Parathyroid adenoma (tissue), 2 donors: ENCODE measurements at regions not wholly inside any gene's neighbourhood (a gene's known extent, or its start where the extent isn't known, plus 50 kb on each side); places are given as distances from the start of the nearest gene placed in this dataset.

Source experiments
- H2AFZ ChIP-seq: fragments of 300-600 bp; sonication (generic); one replicate; pipeline ENCODE4 v1.7.0; 2017; ENCODE audit warnings: antibody characterized with exemption, mild to moderate bottlenecking
- H3K27ac ChIP-seq: fragments of 300-600 bp; sonication (generic); one replicate; pipeline ENCODE4 v1.7.0; 2017
- H3K27me3 ChIP-seq: fragments of 300-600 bp; sonication (generic); one replicate; pipeline ENCODE4 v1.7.0; 2017; ENCODE audit warnings: low read length; ENCODE audit not compliant: control insufficient read depth, insufficient read depth
- H3K36me3 ChIP-seq: fragments of 300-600 bp; sonication (generic); one replicate; pipeline ENCODE4 v1.7.0; 2017; ENCODE audit warnings: low read length; ENCODE audit not compliant: control insufficient read depth, insufficient read depth
- H3K4me1 ChIP-seq: fragments of 300-600 bp; sonication (generic); one replicate; pipeline ENCODE4 v1.7.0; 2017; ENCODE audit warnings: control low read depth
- H3K4me2 ChIP-seq: fragments of 300-600 bp; sonication (generic); one replicate; pipeline ENCODE4 v1.7.0; 2017; ENCODE audit warnings: low read length
- H3K4me3 ChIP-seq: fragments of 300-600 bp; sonication (generic); one replicate; pipeline ENCODE4 v1.7.0; 2017; ENCODE audit warnings: low read depth, low read length
- H3K79me2 ChIP-seq: fragments of 300-600 bp; sonication (generic); one replicate; pipeline ENCODE4 v1.7.0; 2017; ENCODE audit warnings: control low read depth
- H3K9ac ChIP-seq: fragments of 300-600 bp; sonication (generic); one replicate; pipeline ENCODE4 v1.7.0; 2017; ENCODE audit warnings: mild to moderate bottlenecking
- H3K9me3 ChIP-seq: fragments of 300-600 bp; sonication (generic); one replicate; pipeline ENCODE4 v1.7.0; 2017; ENCODE audit warnings: low read length; ENCODE audit not compliant: control insufficient read depth
- CTCF ChIP-seq: fragments of 300-600 bp; sonication (generic); IDR thresholded peaks from one replicate; pipeline ENCODE4 v1.7.0; 2017; ENCODE audit warnings: antibody characterized with exemption, mild to moderate bottlenecking
- donor health status: primary hyperparathyroidism.

- no peaks in the 10 kb centered on the region for H3K36me3 ChIP-seq
- no peak overlapping the region for H3K4me2 ChIP-seq
- no peak overlapping the region for H3K27ac ChIP-seq
- no peak overlapping the region for H3K4me3 ChIP-seq
- TF ChIP-seq CTCF, result no peak
- no peak overlapping the region for H3K9ac ChIP-seq
- H3K27me3 ChIP-seq, result no peaks in the 10 kb centered on the region
- H3K9me3 ChIP-seq, result no peaks in the 10 kb centered on the region
- no peaks in the 10 kb centered on the region for H3K4me1 ChIP-seq
- H3K79me2 ChIP-seq, result no peaks in the 10 kb centered on the region
- H2AFZ ChIP-seq, result no peak overlapping the region
These were observed 205.1 kb downstream of the RND3 start for GRCh38 chr2:150282357-150282756.

GRCh38 chr2:150280231-150280630, 207.2 kb downstream of the RND3 start:
- Histone ChIP-seq H3K4me1 (no peaks in the 10 kb centered on the region), H3K27me3 (no peaks in the 10 kb centered on the region), H3K4me2 (no peak overlapping the region), H2AFZ (no peak overlapping the region), H3K79me2 (no peaks in the 10 kb centered on the region), H3K4me3 (no peak overlapping the region), H3K27ac (no peak overlapping the region), H3K9me3 (no peaks in the 10 kb centered on the region), H3K36me3 (no peaks in the 10 kb centered on the region), H3K9ac (no peak overlapping the region)
- TF ChIP-seq CTCF, result no peak

- Histone ChIP-seq H3K79me2 (no peaks in the 10 kb centered on the region), H3K27me3 (no peaks in the 10 kb centered on the region), H3K9me3 (no peaks in the 10 kb centered on the region), H3K36me3 (no peaks in the 10 kb centered on the region), H3K9ac (no peak overlapping the region), H3K4me3 (no peak overlapping the region), H3K4me2 (no peak overlapping the region), H3K4me1 (no peaks in the 10 kb centered on the region), H3K27ac (no peak overlapping the region), H2AFZ (no peak overlapping the region)
- TF ChIP-seq CTCF, result no peak
These were observed 207.8 kb downstream of the RND3 start for GRCh38 chr2:150279686-150280085.

- H3K9ac ChIP-seq, result no peak overlapping the region
These were observed 210.7 kb downstream of the RND3 start for GRCh38 chr2:150276737-150277136.

More at GRCh38 chr2:150276737-150277136, 210.7 kb downstream of the RND3 start:
- no peaks in the 10 kb centered on the region for H3K27me3 ChIP-seq
- H3K4me3 ChIP-seq, result no peak overlapping the region
- no peak overlapping the region for H3K27ac ChIP-seq
- TF ChIP-seq CTCF, result no peak
- H3K36me3 ChIP-seq, result no peaks in the 10 kb centered on the region
- no peak overlapping the region for H2AFZ ChIP-seq
- no peaks in the 10 kb centered on the region for H3K9me3 ChIP-seq
- H3K4me2 ChIP-seq, result no peak overlapping the region
- H3K79me2 ChIP-seq, result no peaks in the 10 kb centered on the region
- H3K4me1 ChIP-seq, result no peaks in the 10 kb centered on the region
